Hepatocyte (in vitro differentiated cells): ENCODE measurements at regions not wholly inside any gene's neighbourhood (a gene's known extent, or its start where the extent isn't known, plus 50 kb on each side); places are given as distances from the start of the nearest gene placed in this dataset.

Source experiments
- CTCF ChIP-seq: fragments of 200-600 bp; sonication (generic); IDR thresholded peaks from 2 replicates; pipeline ENCODE4 v1.5.1; 2016; ENCODE audit warnings: antibody characterized with exemption, mild to moderate bottlenecking; ENCODE audit not compliant: poor library complexity
- EZH2 ChIP-seq: fragments of 200-600 bp; sonication (generic); IDR thresholded peaks from 2 replicates; pipeline ENCODE4 v1.6.1; 2016; ENCODE audit warnings: antibody characterized with exemption, mild to moderate bottlenecking, borderline replicate concordance

DNA sequence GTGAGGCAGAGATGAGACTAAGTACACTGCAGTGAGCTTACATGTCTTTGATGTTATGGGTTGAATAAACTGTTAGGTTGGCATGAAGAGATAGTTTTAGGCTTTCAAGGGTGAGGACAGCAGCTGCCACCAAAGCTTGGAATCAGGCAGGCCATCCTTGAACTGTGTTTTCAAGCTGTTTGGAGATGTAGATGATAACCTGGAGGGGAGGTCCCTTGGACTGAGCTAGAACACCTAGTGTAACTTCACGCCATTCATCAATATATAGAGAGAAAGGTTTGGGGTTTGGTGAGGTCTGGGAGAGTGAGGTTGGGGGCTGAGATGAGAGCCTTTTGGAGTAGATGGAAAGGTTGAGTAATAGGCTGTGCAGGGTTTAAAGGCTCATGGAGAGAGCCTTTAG lies 2447.0 kb downstream of the TP53TG3F start:
- TF ChIP-seq CTCF: no peak
- no peak for TF ChIP-seq EZH2
